NT2/D1 (cell line): ENCODE measurements at regions not wholly inside any gene's neighbourhood (a gene's known extent, or its start where the extent isn't known, plus 50 kb on each side); places are given as distances from the start of the nearest gene placed in this dataset.
"Not testable (repeated sequence)": the region's sequence is repeated elsewhere in the genome, so short reads cannot be mapped to it uniquely, and the experiment has no call there.

Experiments
- DNase-seq: peaks from one replicate; pipeline ENCODE4 v3.0.0-alpha.2; 2011; ENCODE audit warnings: low read depth, low spot score
- H3K27me3 ChIP-seq: 2 replicates; pipeline ENCODE4 v1.6.0; 2011; ENCODE audit warnings: mild to moderate bottlenecking; ENCODE audit not compliant: insufficient read length, insufficient read depth
- H3K36me3 ChIP-seq: 2 replicates; pipeline ENCODE4 v1.6.1; 2011; ENCODE audit warnings: mild to moderate bottlenecking, low read length, mixed read lengths; ENCODE audit not compliant: insufficient read depth, insufficient read length
- H3K4me1 ChIP-seq: 2 replicates; pipeline ENCODE4 v1.5.1; 2011; ENCODE audit not compliant: insufficient read depth, insufficient read length
- H3K4me3 ChIP-seq: 2 replicates; pipeline ENCODE4 v1.5.1; 2011; ENCODE audit warnings: low read depth; ENCODE audit not compliant: insufficient read length
- H3K9ac ChIP-seq: 2 replicates; pipeline ENCODE4 v1.6.0; 2011; ENCODE audit warnings: low read depth; ENCODE audit not compliant: insufficient read length
- H3K9me3 ChIP-seq: 2 replicates; pipeline ENCODE4 v1.5.1; 2011; ENCODE audit warnings: mild to moderate bottlenecking, low read length; ENCODE audit not compliant: insufficient read depth
- SUZ12 ChIP-seq: IDR thresholded peaks from 2 replicates; pipeline ENCODE4 v1.6.1; 2011; ENCODE audit not compliant: insufficient read length, insufficient read depth; ENCODE audit errors: extremely low read depth
- YY1 ChIP-seq: IDR thresholded peaks from 2 replicates; pipeline ENCODE4 v1.6.1; 2011; ENCODE audit not compliant: insufficient read length, insufficient read depth
- ZNF274 ChIP-seq: IDR thresholded peaks from 2 replicates; pipeline ENCODE4 v1.6.1; 2011; ENCODE audit warnings: mild to moderate bottlenecking, low read depth, low read length

DNA sequence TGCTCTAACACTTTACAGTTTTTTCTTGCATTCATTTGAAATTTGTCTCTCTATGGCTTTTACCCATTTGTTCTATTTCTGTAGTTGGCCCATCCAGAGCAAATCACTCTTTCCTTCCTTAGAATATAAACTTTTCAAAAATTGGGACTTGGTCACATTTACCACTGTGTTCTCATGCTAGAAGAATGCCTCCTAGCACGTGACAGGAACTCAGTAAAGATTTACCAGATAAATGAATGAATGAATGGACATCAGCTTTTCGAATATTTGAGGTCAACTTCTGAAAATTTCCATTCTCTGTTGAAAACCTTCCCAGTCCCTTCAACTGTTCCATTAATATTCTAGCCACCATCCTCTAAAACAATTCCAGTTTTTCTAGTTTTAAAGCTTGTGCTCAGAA, 294.5 kb downstream of the CD83 start:
- H3K36me3 ChIP-seq = no peaks in the 10 kb centered on the region
- H3K9ac ChIP-seq = no peak overlapping the region
- TF ChIP-seq SUZ12 (no peak), ZNF274 (no peak), YY1 (no peak)
- H3K4me1 ChIP-seq = no peaks in the 10 kb centered on the region
- no peak for DNase-seq
- no peaks in the 10 kb centered on the region for H3K27me3 ChIP-seq
- no peaks in the 10 kb centered on the region for H3K9me3 ChIP-seq
- no peak overlapping the region for H3K4me3 ChIP-seq

DNA sequence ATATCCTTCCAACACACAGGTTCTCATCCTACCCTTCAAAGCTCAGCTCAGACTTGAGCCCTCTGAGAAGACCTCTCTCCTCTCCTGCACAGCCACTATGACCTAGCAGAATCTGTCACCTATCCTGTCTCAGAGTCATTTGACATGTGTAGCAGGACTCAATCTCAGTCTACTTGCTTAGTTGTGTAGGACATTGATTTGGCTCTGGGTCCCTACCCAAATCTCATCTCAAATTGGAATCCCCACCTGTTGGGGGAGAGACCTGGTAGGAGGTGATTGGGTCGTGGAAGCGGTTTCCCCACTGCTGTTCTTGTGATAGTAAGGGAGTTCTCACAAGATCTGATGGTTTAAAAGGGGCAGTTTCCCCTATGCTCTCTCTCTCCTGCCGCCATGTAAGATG, 297.9 kb downstream of the CD83 start:
- H3K9me3 ChIP-seq = no peaks in the 10 kb centered on the region
- no peaks in the 10 kb centered on the region for H3K36me3 ChIP-seq
- DNase-seq = no peak
- no peak for TF ChIP-seq SUZ12
- TF ChIP-seq ZNF274 = no peak
- TF ChIP-seq YY1 = no peak
- no peaks in the 10 kb centered on the region for H3K27me3 ChIP-seq
- H3K4me3 ChIP-seq = no peak overlapping the region
- H3K9ac ChIP-seq = no peak overlapping the region
- no peaks in the 10 kb centered on the region for H3K4me1 ChIP-seq

- TF ChIP-seq SUZ12 = no peak
- no peak for TF ChIP-seq ZNF274
- TF ChIP-seq YY1 = no peak
- H3K9me3 ChIP-seq = no peaks in the 10 kb centered on the region
- no peaks in the 10 kb centered on the region for H3K36me3 ChIP-seq
Observed at GRCh38 chr6:14417377-14417776, 299.8 kb downstream of the CD83 start.

DNA sequence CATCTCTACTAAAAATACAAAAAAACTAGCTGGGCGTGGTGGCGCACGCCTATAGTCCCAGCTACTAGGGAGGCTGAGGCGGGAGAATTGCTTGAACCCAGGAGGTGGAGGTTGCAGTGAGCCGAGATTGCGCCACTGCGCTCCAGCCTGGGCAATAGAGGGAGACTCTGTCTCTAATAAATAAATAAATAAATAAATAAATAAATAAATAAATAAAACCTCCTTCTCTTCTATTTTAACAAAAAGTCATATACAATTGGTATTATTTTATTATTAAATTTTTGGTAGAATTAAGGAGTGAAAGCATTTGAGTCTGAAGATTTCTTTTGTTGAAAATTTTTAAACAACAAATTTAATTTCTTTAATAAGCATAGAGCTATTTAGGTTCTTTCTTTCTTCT, 301.7 kb downstream of the CD83 start:
- H3K36me3 ChIP-seq, DNase-seq, H3K9me3 ChIP-seq, H3K27me3 ChIP-seq, H3K4me3 ChIP-seq, H3K9ac ChIP-seq, H3K4me1 ChIP-seq: not testable (repeated sequence)

More at GRCh38 chr6:14417377-14417776, 299.8 kb downstream of the CD83 start:
- no peaks in the 10 kb centered on the region for H3K27me3 ChIP-seq
- no peak overlapping the region for H3K9ac ChIP-seq
- DNase-seq = no peak
- H3K4me3 ChIP-seq = no peak overlapping the region
- no peaks in the 10 kb centered on the region for H3K4me1 ChIP-seq

DNA sequence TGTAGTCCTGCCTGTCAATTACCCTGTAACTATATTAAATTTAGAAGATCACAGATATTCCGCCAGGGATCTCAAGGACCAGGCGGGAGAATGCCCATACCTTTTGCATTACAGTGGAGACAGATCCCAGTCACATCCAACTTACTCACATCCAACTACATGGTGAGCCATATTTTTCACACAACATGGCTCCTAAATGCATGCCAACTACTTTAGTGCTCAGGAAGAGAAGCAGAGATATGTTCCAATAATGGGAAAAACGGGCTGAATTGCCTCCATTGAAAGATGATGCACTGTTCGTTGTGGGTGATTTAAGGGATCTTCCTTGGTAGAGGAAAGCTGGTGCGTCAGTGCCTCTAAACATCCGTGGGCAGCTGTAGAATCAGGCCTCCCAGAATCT, 304.5 kb downstream of the CD83 start:
- H3K9me3 ChIP-seq = no peaks in the 10 kb centered on the region
- TF ChIP-seq YY1 (no peak), SUZ12 (no peak), ZNF274 (no peak)
- no peaks in the 10 kb centered on the region for H3K27me3 ChIP-seq
- no peak overlapping the region for H3K9ac ChIP-seq
- DNase-seq = no peak
- H3K36me3 ChIP-seq = no peaks in the 10 kb centered on the region
- no peaks in the 10 kb centered on the region for H3K4me1 ChIP-seq
- no peak overlapping the region for H3K4me3 ChIP-seq

DNA sequence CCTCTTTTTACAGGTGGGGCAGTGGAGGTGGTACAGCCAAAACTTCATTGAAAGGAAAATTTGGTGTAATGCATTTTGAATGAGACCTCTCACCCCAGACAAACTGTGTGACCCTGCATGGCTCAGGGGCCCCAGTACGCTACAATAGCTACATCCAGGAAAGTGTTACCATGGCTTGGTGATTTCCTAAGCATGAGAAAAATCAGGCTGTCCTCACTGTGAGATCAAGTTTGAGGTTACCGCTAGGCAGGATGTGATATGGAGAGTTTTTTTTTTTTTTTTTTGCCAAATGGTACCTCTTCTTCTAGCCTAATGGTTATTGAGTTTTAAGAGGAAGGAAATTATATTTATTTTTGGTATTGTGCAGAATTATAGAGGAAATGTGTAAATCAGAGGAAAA, 305.3 kb downstream of the CD83 start:
- H3K4me3 ChIP-seq = no peak overlapping the region
- TF ChIP-seq ZNF274 = no peak
- no peak for TF ChIP-seq SUZ12
- TF ChIP-seq YY1 = no peak
- H3K27me3 ChIP-seq = no peaks in the 10 kb centered on the region
- no peaks in the 10 kb centered on the region for H3K36me3 ChIP-seq
- no peak for DNase-seq
- no peak overlapping the region for H3K9ac ChIP-seq
- no peaks in the 10 kb centered on the region for H3K9me3 ChIP-seq
- H3K4me1 ChIP-seq = no peaks in the 10 kb centered on the region

DNA sequence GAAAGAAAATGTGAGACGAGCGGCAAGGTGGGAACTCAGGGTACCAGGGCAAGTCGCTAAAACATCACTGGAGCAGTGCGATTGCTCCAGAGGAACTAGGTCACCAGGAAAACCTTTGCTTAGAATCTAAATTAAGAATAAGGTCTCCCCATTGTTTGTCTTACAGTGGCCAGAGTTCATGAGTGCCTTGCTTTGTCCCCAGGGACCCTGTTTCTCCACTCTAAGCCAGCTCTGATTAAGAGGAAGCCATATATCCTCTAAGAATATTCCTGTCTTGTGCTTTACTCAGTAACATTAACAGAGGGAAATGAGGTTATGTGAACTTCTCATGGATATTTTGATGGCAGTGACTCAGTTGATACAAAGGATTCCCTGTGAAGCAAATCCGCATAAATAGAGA, 305.8 kb downstream of the CD83 start:
- no peaks in the 10 kb centered on the region for H3K4me1 ChIP-seq
- no peak overlapping the region for H3K9ac ChIP-seq
- H3K9me3 ChIP-seq = no peaks in the 10 kb centered on the region
- TF ChIP-seq YY1 (no peak), ZNF274 (no peak), SUZ12 (no peak)
- no peak for DNase-seq
- H3K36me3 ChIP-seq = no peaks in the 10 kb centered on the region
- no peak overlapping the region for H3K4me3 ChIP-seq
- no peaks in the 10 kb centered on the region for H3K27me3 ChIP-seq

- no peak overlapping the region for H3K4me3 ChIP-seq
- no peak for DNase-seq
- no peak overlapping the region for H3K9ac ChIP-seq
- no peaks in the 10 kb centered on the region for H3K36me3 ChIP-seq
- TF ChIP-seq SUZ12 (no peak), ZNF274 (no peak), YY1 (no peak)
- no peaks in the 10 kb centered on the region for H3K27me3 ChIP-seq
- no peaks in the 10 kb centered on the region for H3K4me1 ChIP-seq
- H3K9me3 ChIP-seq = no peaks in the 10 kb centered on the region
Observed at GRCh38 chr6:14423955-14424354, 306.4 kb downstream of the CD83 start.
